ENCODE measurements at regions not wholly inside any gene's neighbourhood (a gene's known extent, or its start where the extent isn't known, plus 50 kb on each side); places are given as distances from the start of the nearest gene placed in this dataset.

- DNase-seq (ENCODE audit: low read depth in 1 of 2, low spot score in 1 of 2), result no peak
- H3K4me3 ChIP-seq (replicated peaks; ENCODE audit: insufficient read depth, low read length), result no peak overlapping the region
- no peaks in the 10 kb centered on the region for H3K27me3 ChIP-seq (ENCODE audit: insufficient read depth, poor library complexity, severe bottlenecking)
- no peak for TF ChIP-seq REST (IDR thresholded peaks at IDR 0.05; ENCODE audit: insufficient replicate concordance, low read depth)
- TF ChIP-seq POLR2AphosphoS5 (IDR thresholded peaks at IDR 0.05; ENCODE audit: low read depth), result no peak
- TF ChIP-seq SPI1 (IDR thresholded peaks at IDR 0.05; ENCODE audit: borderline replicate concordance, low read depth), result no peak
- TF ChIP-seq CTCF (IDR thresholded peaks at IDR 0.05; ENCODE audit: insufficient read depth, low read length), result no peak
- no peak for TF ChIP-seq GABPA (IDR thresholded peaks at IDR 0.05; ENCODE audit: low read depth)
- no peak overlapping the region for H3K27ac ChIP-seq (replicated peaks)
Observed at GRCh38 chr12:125688881-125689280, 623.6 kb downstream of the AACS start.

- TF ChIP-seq CTCF (IDR thresholded peaks at IDR 0.05; ENCODE audit: insufficient read depth, low read length) (no peak), SPI1 (IDR thresholded peaks at IDR 0.05; ENCODE audit: borderline replicate concordance, low read depth) (no peak), REST (IDR thresholded peaks at IDR 0.05; ENCODE audit: insufficient replicate concordance, low read depth) (no peak), GABPA (IDR thresholded peaks at IDR 0.05; ENCODE audit: low read depth) (no peak), POLR2AphosphoS5 (IDR thresholded peaks at IDR 0.05; ENCODE audit: low read depth) (no peak)
- no peak overlapping the region for H3K27ac ChIP-seq (replicated peaks)
- no peak for DNase-seq (ENCODE audit: low read depth in 1 of 2, low spot score in 1 of 2)
- no peak overlapping the region for H3K4me3 ChIP-seq (replicated peaks; ENCODE audit: insufficient read depth, low read length)
- H3K27me3 ChIP-seq (ENCODE audit: insufficient read depth, poor library complexity, severe bottlenecking), result no peaks in the 10 kb centered on the region
Observed at GRCh38 chr12:125689576-125690410, 624.6 kb downstream of the AACS start.

- H3K4me3 ChIP-seq (replicated peaks; ENCODE audit: insufficient read depth, low read length), result no peak overlapping the region
- no peak overlapping the region for H3K27ac ChIP-seq (replicated peaks)
- no peak for DNase-seq (ENCODE audit: low read depth in 1 of 2, low spot score in 1 of 2)
- no peaks in the 10 kb centered on the region for H3K27me3 ChIP-seq (ENCODE audit: insufficient read depth, poor library complexity, severe bottlenecking)
- TF ChIP-seq POLR2AphosphoS5 (IDR thresholded peaks at IDR 0.05; ENCODE audit: low read depth), result no peak
- no peak for TF ChIP-seq SPI1 (IDR thresholded peaks at IDR 0.05; ENCODE audit: borderline replicate concordance, low read depth)
Observed at GRCh38 chr12:125690841-125691240, 625.6 kb downstream of the AACS start.

GRCh38 chr12:125696054-125696453 lies 630.8 kb downstream of the AACS start:
- H3K27me3 ChIP-seq (ENCODE audit: insufficient read depth, poor library complexity, severe bottlenecking), result no peaks in the 10 kb centered on the region
- no peak for TF ChIP-seq REST (IDR thresholded peaks at IDR 0.05; ENCODE audit: insufficient replicate concordance, low read depth)
- no peak for TF ChIP-seq SPI1 (IDR thresholded peaks at IDR 0.05; ENCODE audit: borderline replicate concordance, low read depth)
- H3K27ac ChIP-seq (replicated peaks), result no peak overlapping the region
- no peak overlapping the region for H3K4me3 ChIP-seq (replicated peaks; ENCODE audit: insufficient read depth, low read length)
- DNase-seq (ENCODE audit: low read depth in 1 of 2, low spot score in 1 of 2), result no peak

Measured in HL-60 (cell line).